RCC 7860 (cell line): ENCODE measurements at regions not wholly inside any gene's neighbourhood (a gene's known extent, or its start where the extent isn't known, plus 50 kb on each side); places are given as distances from the start of the nearest gene placed in this dataset.
"Not testable (repeated sequence)": the region's sequence is repeated elsewhere in the genome, so short reads cannot be mapped to it uniquely, and the experiment has no call there.

Experiments
- DNase-seq: peaks from one replicate; pipeline ENCODE4 v3.0.0-alpha.2; 2015; ENCODE audit warnings: low spot score
- FAIRE-seq: peaks from 2 replicates; lab custom pipeline; 2012; peaks lifted over from hg19 to GRCh38; lab: Jason Lieb, UNC

DNA sequence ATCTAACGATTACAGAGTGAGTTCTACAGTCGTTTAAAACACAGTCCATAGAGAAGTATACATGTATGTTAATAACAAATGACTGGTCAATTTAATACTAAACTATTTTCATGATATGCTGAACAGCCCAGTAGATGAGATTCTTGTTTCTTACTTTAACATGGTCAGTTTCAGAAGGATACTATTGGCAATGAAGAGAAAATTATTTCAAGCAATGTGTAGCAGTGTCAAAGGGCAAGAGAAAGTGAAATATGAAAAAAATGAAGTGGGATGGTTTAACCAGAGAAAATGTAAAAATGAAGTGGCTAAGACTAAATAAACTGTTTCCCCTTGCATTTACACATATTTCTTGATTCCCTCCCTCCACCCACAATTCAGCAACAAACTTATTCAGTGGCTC is 192.1 kb upstream of the TTC14 start:
- FAIRE-seq, result no peak
- no peak for DNase-seq

DNA sequence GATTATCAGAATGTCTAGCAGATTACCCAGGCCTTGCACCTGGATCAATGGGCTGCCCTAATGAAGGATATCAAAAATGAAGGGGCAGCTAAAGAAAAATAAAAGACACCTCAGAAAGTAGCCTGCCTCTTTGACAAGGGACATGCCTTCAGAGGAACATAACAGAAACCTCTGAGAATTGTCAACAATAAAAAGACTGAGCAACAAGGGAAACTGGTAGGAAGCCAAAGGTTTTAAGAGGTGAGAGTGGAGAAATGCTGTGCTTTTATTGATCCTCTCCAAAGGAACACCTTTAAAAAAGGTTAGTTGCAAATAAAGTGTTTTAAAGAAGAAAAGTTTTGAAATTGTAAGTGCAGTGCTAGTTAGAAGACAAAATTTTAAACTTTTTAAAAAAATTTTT is 187.8 kb upstream of the TTC14 start:
- FAIRE-seq (no peak), DNase-seq (no peak)

DNA sequence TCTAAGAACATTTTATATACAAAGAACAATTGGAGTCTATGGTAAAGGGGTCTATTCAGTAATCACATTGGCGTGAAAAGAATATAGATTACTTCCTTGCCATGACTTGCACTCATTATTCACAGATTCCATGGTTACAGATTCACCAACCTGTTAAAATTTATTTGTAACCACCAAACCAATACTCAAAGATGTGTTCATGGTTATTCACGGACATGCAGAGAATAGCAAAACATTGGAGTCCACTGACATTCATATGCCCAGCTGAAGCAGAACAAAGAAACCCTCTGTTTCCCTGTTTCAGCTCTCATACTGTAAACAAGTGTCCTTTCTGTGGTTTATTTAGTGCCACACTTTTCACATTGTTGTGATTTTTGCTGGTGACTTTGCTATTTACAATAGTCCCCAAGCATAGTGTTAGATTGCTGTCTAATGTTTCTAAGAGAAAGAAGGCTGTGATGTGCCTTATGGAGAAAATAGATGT is 185.8 kb upstream of the TTC14 start:
- peak; percentile 36 for DNase-seq
- no peak for FAIRE-seq

DNA sequence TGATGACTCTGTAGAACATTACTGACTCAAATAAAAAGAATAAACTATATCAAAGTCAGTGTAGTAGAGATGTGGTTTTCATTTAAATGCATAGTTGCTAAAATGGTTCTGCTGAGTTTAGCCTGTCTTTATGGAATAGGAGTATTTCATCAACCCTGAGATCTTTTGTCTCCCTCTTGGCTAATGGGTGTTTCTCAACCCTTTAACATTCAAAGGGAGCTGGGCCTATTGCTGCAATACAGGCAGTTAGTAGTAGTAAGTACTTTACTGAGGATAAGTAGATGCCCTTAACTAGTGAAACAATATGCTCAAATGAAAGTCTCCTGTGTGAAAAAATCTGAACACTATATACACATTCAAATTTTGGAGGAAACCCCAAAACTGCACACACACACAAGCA is 184.7 kb upstream of the TTC14 start:
- DNase-seq (no peak), FAIRE-seq (no peak)

DNA sequence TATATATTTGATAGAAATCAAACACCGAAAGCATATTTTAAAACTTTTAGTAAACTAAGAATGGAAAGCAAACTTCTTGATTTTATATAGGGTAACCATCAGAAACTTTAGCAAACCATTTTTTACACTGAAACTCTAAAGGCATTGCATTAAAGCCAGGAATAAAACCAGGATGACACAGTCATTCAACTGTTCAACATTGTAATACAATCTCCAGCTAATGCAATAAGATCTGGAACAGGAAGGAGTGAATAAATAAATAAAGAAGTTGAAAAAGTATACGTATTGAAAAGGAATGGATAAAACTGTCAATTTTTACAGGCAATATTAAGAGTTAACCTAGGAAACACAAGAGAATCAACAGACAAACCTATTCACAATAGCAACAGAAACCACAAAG is 181.9 kb upstream of the TTC14 start:
- no peak for FAIRE-seq
- DNase-seq, result no peak

DNA sequence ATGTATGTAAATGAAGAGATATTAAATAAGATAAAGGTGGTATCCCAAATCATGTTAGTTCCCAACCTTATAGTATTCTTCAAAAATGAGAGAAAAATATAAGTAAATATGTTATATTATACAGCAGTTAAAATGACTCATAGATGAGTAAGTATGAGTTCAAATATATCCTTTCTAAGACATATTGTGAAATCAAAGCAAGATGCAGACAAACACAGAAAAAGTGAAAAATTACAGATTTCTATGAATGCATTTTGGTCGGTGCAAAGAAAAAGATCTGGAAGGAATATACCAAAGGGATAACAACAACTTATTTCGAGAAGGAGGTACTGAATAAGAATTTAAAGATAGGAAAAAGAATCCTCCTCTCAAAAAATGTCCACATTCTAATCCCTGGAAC is 181.2 kb upstream of the TTC14 start:
- peak; percentile 71 for FAIRE-seq
- no peak for DNase-seq

DNA sequence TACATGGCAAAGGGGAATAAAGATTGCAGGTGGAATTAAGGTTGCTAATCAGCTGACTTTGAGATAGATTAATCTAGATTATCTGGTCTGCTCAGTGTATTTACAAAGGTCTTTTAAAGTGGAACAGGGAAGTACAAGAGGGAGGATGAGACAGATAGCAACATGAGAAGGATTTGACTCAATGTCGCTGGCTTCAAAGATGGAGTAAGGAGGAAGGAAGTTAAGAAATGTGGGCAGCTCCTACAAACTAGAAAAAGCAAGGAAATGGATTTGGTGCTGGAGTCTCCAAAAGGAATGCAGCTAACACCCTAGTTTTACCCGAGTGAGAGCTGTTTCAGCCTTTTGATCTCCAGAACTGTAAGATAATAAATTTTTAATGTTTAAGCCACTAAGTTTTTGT is 180.7 kb upstream of the TTC14 start:
- DNase-seq, result no peak
- no peak for FAIRE-seq

DNA sequence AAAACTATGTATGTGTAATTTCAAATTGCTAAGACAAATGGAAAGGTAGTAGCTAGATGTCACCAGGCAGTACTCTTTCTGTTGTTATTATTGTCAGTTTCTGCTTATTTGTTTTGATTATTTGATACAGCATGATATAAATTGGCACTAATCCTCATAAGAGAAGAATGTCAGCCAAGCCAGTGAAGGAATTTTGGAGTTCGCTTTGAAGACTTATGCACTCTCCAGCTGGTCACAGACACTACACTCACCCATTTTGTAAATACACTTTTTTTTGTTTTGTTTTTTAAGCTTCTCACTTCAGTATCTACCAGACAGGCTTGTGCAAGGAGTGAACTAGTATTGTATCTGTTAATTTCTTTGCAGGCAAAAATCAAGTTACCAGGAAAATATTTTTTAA is 180.2 kb upstream of the TTC14 start:
- FAIRE-seq (no peak), DNase-seq (no peak)

DNA sequence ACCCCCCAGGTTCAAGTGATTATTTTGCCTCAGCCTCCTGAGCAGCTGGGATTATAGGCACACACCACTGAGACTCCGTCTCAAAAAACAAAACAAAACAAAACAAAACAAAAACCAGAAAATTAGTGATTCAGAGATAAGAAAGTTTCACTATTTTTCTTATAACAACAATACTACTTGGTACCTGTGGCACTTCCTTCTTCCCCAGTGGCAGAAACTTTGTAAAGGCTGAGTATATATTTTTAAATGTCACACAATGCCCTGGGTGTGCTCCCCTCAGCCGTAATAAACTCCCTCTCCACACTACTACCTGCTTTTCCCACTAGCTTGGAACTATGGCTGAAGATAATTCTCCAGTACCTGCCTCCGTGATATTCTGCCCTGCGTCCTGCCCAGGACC is 177.7 kb upstream of the TTC14 start:
- FAIRE-seq, DNase-seq: not testable (repeated sequence)

DNA sequence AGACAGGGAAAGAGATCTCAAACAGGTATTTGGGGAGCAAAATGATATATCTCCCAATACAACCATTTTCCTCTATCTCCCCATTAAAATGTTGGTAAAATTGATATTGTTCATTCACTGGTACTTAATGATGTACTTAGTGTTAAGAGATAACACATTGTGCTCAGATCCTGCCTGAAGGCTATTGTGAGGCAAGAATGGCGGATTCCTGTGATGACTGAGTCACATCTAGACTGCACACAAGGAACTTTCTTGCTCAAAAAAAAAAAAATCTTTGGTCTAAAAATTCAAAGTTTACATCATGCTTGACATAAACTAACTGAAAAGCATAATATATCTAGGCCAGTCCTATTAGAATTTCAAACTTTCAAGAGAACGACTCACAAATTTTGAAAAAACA is 171.1 kb upstream of the TTC14 start:
- DNase-seq (no peak), FAIRE-seq (no peak)

DNA sequence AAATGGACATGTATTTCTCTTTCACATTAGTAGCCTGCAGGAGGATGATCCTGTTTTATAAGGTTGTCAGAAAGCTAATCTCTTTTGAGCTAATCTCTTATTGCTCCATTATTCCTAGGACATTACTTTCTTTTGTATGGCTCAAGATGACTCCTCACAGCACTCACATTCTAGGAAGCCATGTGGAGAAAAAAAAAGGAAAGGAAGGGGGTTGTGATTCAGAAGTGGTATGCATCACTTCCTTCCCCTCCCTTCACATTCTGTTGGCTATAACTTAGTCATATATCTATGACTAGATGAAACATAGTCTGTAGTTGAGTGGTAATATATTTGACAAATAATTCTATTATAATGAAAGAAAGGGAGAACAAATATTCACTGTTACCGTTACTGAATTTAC is 168.8 kb upstream of the TTC14 start:
- peak; percentile 96 for DNase-seq
- peak; percentile 99 for FAIRE-seq

DNA sequence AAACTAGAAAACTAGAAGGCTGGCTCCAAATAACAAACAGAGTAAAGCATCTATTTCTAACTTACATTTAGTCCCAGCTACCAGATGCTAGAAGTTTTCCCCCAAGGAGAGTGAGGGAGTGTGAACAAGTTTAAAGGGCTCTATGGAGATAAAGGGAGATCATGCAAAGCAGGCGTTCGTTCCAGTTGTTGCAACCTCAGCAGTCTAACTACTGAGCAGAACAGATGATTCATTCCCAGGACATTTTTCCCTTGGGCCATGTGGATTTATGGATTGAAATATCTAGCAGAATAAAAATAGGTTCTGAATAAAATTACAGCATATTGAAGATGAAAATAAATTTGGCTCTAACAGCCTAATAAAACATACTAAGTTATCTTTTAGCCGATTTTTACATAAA is 154.8 kb upstream of the TTC14 start:
- no peak for DNase-seq
- FAIRE-seq, result no peak

DNA sequence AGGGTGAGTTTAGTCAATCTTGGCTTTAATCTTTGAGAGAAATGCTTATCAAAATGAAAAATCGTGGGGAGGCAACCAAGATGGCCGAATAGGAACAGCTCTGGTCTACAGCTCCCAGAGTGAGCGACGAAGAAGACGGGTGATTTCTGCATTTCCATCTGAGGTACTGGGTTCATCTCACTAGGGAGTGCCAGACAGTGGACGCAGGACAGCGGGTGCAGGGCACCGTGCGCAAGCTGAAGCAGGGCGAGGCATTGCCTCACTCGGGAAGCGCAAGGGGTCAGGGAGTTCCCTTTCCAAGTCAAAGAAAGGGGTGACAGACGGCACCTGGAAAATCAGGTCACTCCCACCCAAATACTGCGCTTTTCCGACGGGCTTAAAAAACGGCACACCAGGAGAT is 153.6 kb upstream of the TTC14 start:
- FAIRE-seq, DNase-seq: not testable (repeated sequence)

DNA sequence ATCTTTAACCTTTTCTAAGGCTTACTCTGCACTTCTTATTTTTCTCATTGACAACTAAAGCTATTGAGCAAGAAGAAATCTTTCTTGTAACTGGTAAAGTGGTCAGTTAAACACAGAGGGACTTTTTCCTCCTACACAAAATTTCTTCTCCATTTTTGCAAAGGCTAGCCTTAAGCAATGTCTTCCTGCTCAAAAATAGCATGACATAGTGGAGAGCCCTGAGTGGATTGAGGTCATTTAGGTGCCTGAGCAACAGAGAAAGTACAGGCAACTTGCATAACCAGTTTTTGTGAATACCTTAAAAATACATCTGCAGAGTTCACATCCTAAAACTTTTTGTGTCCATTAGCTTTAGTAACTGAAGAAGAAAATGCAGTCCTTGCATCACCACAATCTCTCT is 144.7 kb upstream of the TTC14 start:
- FAIRE-seq (no peak), DNase-seq (no peak)

DNA sequence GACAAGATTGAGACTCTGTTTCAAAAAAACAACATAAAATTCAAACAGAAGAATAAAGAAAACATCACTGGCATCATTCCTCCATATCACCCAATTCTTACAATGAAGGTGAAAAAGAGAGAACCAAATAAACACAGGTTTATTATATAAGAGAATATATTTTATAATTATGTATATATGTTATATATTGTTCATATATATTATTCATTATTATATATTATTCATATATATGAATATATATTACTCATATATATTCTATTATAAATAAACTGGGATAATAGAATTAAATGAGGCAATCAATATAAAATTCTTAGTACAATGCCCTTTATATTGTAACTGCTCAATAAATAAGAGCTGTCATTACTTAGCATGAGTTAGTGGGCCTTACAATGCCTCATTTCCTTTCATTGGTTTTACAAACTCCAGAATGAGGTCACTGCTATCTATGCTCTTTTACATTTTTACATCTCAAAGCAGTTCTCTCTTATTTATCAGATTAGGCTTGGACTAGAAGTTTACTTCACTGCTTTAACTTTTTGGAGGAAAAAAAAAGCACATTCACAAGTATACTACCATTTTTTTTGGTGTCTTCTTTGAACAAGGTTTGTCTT is 135.5 kb upstream of the TTC14 start:
- FAIRE-seq (no peak), DNase-seq (no peak)

DNA sequence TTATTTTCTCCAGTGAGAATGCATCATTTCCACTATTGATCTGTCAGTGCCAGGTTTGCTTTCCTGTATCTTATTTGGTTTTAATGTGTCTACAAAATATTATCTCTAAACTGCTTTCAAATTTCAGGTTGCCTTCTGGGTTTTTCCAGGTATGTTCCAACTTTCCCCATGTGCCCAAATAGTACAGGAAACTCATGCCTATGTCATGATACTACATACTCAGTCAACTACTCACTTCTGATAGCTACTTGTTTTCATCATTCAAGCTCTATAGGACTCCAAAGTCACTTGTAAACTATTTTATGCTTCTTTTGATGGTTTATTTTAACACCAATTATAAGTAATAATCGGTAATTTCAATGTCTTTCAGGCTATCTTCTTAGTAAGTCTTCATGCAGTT is 134.8 kb upstream of the TTC14 start:
- no peak for DNase-seq
- no peak for FAIRE-seq

DNA sequence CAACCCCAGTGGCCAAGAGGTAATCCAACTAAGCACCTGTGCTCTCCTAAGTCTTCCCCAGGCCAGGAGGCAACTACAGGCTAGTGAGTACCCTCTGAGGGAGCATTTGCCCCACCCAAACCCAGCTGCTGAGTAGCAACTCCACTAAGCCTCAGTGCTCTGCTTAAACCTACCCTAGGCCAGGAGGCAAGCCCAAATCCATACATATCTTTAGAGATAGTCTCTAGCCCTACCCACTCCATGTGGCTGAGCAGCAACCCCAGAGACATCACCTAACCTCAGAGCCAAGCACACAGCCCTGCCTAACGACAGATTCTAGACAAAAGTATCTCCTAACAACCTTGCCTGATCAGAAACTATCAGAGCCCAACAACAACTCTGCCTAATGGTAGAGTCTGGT is 132.8 kb upstream of the TTC14 start:
- DNase-seq, result no peak
- FAIRE-seq, result no peak

DNA sequence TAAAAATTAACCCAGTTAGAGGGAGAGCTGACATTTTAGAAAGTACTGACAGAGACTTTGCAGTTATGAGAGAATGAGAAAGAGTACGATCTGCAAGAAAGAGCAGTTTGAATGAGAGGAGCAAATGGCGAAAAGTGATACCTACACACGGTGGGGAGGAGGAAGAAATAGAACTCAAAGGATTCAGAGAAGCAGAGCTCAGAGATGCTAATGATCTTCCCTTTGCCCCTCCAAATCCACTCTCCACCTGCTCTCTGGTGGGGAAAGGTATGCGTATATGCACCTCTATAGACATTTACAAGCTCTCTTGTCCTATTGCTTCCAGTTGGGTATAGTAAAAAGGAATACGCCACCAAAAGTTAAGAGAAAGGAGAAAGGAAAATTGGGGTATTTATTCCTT is 123.3 kb upstream of the TTC14 start:
- DNase-seq (no peak), FAIRE-seq (no peak)

DNA sequence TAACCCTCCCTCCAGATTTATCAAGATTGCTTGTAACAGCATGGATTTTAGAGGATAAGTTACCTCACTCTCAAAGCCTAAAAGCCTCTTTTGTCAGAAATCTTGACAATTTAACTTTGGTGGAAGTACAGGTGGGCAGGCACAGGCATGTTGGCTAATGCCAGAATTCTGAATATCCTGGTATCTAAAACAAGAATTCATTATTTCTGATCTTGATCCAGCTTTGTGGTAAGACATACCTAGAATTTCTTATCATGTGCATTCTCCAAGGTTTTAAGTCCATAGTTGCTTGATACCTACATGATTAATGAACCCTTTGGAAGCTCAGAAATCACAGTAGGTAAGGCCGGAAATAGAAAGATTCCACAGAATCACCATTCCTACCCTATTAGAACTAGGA is 109.9 kb upstream of the TTC14 start:
- FAIRE-seq (no peak), DNase-seq (no peak)

DNA sequence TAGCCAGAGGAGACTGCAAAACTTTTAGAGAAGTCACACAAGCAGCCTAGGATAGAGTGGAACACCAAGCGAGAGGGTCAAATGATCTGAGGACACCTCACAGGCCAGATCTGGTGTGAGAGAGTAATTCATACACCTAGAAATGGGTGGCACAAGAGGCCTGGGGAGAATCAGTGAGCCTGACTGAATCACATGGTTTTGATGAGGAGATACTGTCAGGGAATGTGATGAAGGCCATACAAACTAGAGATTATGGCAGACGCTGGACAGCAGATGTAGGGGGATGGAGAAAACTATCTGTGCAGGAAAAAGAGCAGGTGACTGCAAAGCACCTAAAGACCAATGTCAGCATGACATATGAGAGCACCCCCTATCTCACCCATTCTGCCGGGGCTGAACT is 105.0 kb upstream of the TTC14 start:
- FAIRE-seq (no peak), DNase-seq (no peak)

DNA sequence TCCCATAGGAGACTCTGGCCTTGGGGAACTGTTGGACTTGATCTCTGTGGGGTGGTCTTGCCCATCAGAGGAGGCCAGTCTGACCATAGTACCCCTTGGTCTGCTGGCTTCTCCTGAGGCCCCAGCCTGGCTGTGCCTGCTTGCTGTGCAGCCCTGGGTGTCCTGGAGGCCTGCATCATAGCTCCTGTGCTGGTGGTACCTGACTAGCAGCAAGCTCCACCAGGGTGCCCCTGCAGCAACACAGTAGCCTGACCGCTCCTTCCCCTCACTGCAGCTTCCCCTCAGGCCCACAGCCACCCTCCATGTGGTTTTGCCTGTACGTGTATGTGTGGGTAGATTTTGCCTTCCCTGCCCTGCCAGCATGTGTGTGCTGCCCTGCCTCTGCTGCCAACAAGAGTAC is 85.6 kb upstream of the TTC14 start:
- FAIRE-seq (no peak), DNase-seq (no peak)

DNA sequence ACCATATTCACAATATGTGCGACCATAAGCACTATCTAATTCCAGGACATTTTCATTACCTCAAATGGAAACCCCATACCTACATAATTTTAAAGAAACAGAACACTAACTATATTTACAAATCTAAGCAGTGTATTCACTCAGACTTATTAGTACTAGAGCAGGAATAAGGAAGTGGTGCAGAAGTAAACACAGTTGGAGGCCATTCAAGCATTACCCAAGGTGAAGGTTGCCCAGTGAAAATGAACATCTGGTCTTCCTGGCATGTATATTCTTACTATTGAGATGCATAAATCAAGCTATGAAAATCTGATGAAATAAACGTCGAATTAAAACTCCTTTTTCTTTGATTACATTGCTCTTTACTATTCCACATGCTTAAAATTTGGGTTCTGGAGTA is 78.9 kb upstream of the TTC14 start:
- no peak for DNase-seq
- no peak for FAIRE-seq

DNA sequence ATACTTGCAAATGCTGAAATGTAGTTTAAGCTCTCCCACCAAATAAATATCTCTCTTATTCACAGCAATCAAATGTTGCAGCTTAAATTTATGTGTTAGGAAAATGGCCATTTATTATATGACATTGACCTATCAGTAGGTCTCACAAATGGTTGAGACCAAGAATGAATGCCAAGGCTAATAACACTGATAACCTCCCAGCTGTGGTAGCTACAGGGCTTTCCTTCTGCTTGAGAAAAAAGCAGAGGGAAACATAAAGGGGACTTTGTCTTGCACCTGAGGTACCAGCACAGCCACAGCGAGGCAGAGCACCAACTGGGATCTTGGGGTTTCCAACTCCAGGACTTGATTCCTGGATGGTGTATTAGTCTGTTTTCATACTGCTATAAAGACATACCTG is 73.1 kb upstream of the TTC14 start:
- FAIRE-seq, result no peak

More for the DNA sequence above, 73.1 kb upstream of the TTC14 start:
- no peak for DNase-seq
